ENCODE measurements at regions not wholly inside any gene's neighbourhood (a gene's known extent, or its start where the extent isn't known, plus 50 kb on each side); places are given as distances from the start of the nearest gene placed in this dataset.

GRCh38 chr9:93822229-93822628 lies 132.9 kb downstream of the BARX1 start:
- TF ChIP-seq CTCF (conservative IDR thresholded peaks at IDR 0.05) (no peak), EZH2 (IDR thresholded peaks at IDR 0.05; ENCODE audit: low read depth) (no peak)
- BruUV-seq (replicated peaks), result no TSS peak

GRCh38 chr9:93821307-93821703 lies 133.8 kb downstream of the BARX1 start:
- Histone ChIP-seq H4K20me1 (ENCODE audit: insufficient read depth) (no peaks in the 10 kb centered on the region), H3K4me3 (no peak overlapping the region), H3K79me2 (ENCODE audit: low read depth) (no peaks in the 10 kb centered on the region), H3K27ac (no peak overlapping the region), H3K4me1 (replicated peaks; ENCODE audit: insufficient read depth) (no peaks in the 10 kb centered on the region), H2AFZ (no peak overlapping the region), H3K9me2 (ENCODE audit: insufficient read depth) (no peaks in the 10 kb centered on the region), H3K9me3 (ENCODE audit: insufficient read depth, low read depth) (no peaks in the 10 kb centered on the region), H3K4me2 (no peak overlapping the region), H3F3A (ENCODE audit: insufficient read depth, low read depth) (no peaks in the 10 kb centered on the region), H3K27me3 (ENCODE audit: insufficient read depth, low read depth) (peaks cover 63% of the 10 kb centered on the region), H3K36me3 (ENCODE audit: low read depth) (no peaks in the 10 kb centered on the region)
- DNase-seq, result no peak
- CTCF ChIA-PET, result no interaction called here
- intact Hi-C loops (cut with micrococcal nuclease; ENCODE audit: unreplicated experiment), result no loop called here
- no TSS peak for BruUV-seq (replicated peaks)
- TF ChIP-seq EZH2 (IDR thresholded peaks at IDR 0.05; ENCODE audit: low read depth) (no peak), CTCF (conservative IDR thresholded peaks at IDR 0.05) (no peak)
- POLR2A ChIA-PET (ENCODE audit: unreplicated experiment), result no interaction called here

More at GRCh38 chr9:93822229-93822628, 132.9 kb downstream of the BARX1 start:
- Histone ChIP-seq H4K20me1 (ENCODE audit: insufficient read depth) (no peaks in the 10 kb centered on the region), H3K9me2 (ENCODE audit: insufficient read depth) (no peaks in the 10 kb centered on the region), H3K4me1 (replicated peaks; ENCODE audit: insufficient read depth) (no peaks in the 10 kb centered on the region), H3K9me3 (ENCODE audit: insufficient read depth, low read depth) (no peaks in the 10 kb centered on the region), H3K36me3 (ENCODE audit: low read depth) (no peaks in the 10 kb centered on the region), H3K27me3 (ENCODE audit: insufficient read depth, low read depth) (peaks cover 59% of the 10 kb centered on the region), H3K79me2 (ENCODE audit: low read depth) (no peaks in the 10 kb centered on the region), H3K27ac (no peak overlapping the region), H3K4me3 (no peak overlapping the region), H2AFZ (no peak overlapping the region), H3F3A (ENCODE audit: insufficient read depth, low read depth) (no peaks in the 10 kb centered on the region), H3K4me2 (no peak overlapping the region)
- DNase-seq, result no peak
- ChIA-PET POLR2A (ENCODE audit: unreplicated experiment) (no interaction called here), CTCF (no interaction called here)
- intact Hi-C loops (cut with micrococcal nuclease; ENCODE audit: unreplicated experiment), result no loop called here

GRCh38 chr9:93820667-93821306 lies 134.4 kb downstream of the BARX1 start:
- H2AFZ ChIP-seq, result no peak overlapping the region
- no peak overlapping the region for H3K4me2 ChIP-seq
- no peak overlapping the region for H3K4me3 ChIP-seq
- peaks cover 67% of the 10 kb centered on the region for H3K27me3 ChIP-seq (ENCODE audit: insufficient read depth, low read depth)
- no peaks in the 10 kb centered on the region for H3K4me1 ChIP-seq (replicated peaks; ENCODE audit: insufficient read depth)
- no peak overlapping the region for H3K27ac ChIP-seq
- no peaks in the 10 kb centered on the region for H3K9me2 ChIP-seq (ENCODE audit: insufficient read depth)
- no peaks in the 10 kb centered on the region for H3K9me3 ChIP-seq (ENCODE audit: insufficient read depth, low read depth)
- H3K36me3 ChIP-seq (ENCODE audit: low read depth), result no peaks in the 10 kb centered on the region
- no TSS peak for BruUV-seq (replicated peaks)
- intact Hi-C loops (cut with micrococcal nuclease; ENCODE audit: unreplicated experiment), result no loop called here
- no peaks in the 10 kb centered on the region for H3K79me2 ChIP-seq (ENCODE audit: low read depth)
- no peak; the same call in 1 of the 2 replicates for TF ChIP-seq CTCF (conservative IDR thresholded peaks at IDR 0.05)
- no peak for TF ChIP-seq EZH2 (IDR thresholded peaks at IDR 0.05; ENCODE audit: low read depth)
- POLR2A ChIA-PET (ENCODE audit: unreplicated experiment), result no interaction called here
- H3F3A ChIP-seq (ENCODE audit: insufficient read depth, low read depth), result no peaks in the 10 kb centered on the region
- no peak for DNase-seq
- CTCF ChIA-PET, result no interaction called here
- H4K20me1 ChIP-seq (ENCODE audit: insufficient read depth), result no peaks in the 10 kb centered on the region
